ENCODE measurements at regions not wholly inside any gene's neighbourhood (a gene's known extent, or its start where the extent isn't known, plus 50 kb on each side); places are given as distances from the start of the nearest gene placed in this dataset.

DNA sequence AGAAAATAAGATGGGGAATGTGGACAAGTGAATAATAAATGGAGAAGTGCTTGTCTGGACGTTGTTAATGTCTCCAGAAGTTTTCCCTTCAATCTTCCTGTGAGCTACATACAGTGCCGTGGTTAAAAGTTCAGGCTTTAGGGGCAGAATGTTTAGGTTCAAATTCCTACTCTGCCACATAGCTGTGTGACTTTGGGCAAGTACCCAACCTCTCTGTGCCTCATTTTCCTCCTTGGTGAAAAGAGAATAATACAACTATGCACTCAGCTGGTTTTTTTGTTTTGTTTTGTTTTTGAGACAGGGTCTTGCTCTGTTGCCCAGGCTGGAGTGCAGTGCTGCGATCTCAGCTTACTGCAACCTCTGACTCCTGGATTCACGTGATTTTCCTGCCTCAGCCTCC is 143.5 kb downstream of the CHIC2 start:
- DNase-seq (ENCODE audit: low read depth), result no peak

- DNase-seq (ENCODE audit: low read depth), result no peak
Measured at GRCh38 chr4:53920116-53920515, 144.3 kb downstream of the CHIC2 start.

DNA sequence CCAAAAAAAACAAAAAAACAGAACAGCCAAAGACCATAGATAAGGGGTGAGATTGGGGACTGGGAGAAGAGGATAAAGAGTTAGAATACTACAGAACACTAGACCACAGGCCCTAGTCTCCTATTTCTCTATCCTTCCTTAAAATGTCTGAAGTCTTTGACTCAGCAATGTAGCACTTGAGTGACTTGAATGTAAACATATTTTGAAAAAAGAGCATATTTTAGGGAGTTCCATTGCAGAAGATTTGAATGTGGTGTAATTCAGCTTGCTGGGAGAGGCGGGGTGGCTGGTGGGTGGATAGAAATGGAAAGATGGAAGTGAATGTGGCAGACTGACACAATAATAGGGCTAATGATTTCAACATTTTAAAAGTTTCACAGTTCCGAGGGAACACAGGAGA is 144.9 kb downstream of the CHIC2 start:
- no peak for DNase-seq (ENCODE audit: low read depth)

- no peak for DNase-seq (ENCODE audit: low read depth)
Measured at GRCh38 chr4:53917729-53918128, 146.7 kb downstream of the CHIC2 start.

DNA sequence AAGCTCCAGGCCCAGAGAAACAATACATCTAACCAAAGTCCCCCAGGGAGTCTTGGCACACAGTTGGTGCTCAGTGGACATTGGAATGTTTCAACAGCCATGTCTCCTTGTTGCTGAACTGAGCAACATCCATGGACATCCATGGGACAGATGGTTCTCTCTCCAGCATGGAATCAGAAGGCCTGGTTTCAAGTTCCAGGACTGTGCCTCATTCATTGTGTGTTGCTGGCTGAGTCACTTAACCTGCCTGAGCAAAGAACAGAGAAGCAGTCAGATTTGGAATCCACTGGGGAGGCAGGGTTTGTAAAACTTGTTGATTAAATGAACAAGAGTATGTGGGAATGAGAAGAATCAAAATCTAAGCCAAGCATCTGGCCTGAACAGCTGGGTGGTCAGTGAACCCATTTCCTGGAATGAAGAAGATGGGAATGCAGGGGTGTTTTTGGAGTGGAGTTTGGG is 147.9 kb downstream of the CHIC2 start:
- peak; percentile 29 for DNase-seq (ENCODE audit: low read depth)

GRCh38 chr4:53914313-53915016 is 149.9 kb downstream of the CHIC2 start:
- peak; percentile 65 for DNase-seq (ENCODE audit: low read depth)

DNA sequence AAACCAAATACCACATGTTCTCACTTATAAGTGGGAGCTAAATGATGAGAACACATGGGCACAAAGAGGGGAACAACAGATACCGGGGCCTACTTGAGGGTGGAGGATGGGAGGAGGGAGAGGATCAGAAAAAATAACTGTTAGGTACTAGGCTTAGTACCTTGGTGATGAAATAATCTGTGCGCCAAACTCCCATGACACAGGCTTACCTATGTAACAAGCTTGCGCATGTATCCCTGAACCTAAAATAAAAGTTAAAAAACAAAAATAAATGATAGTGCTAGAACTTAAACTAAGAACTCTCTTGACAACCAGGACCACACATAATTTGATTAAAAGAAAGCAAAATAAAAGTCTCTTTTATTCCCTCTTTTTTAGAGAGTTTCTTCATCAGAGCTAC is 150.6 kb downstream of the CHIC2 start:
- DNase-seq (ENCODE audit: low read depth), result no peak

- DNase-seq (ENCODE audit: low read depth), result no peak
Measured at GRCh38 chr4:53912766-53913497, 151.5 kb downstream of the CHIC2 start.

DNA sequence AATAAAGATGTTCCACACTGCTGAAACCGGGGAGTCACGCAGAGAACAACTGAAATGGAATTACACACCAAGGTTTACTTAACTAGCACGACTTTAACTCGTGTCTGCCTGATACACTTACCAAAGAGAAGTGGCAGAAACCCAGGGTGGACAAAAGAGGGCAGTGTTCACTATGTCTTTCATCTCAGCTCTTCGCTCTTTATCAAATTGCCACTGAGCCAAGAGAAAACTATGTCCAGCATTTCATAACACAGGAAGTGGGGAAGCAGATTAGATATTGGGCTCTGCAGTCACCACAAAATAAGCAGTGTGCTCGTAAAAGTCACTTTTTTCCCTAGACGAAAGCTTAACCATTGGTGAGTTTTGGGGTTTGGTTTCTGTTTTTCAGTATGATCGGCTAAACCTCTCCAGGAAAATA is 155.7 kb downstream of the CHIC2 start:
- peak; percentile 84 for DNase-seq (ENCODE audit: low read depth)

GRCh38 chr4:53907772-53908171 is 156.6 kb downstream of the CHIC2 start:
- no peak for DNase-seq (ENCODE audit: low read depth)

DNA sequence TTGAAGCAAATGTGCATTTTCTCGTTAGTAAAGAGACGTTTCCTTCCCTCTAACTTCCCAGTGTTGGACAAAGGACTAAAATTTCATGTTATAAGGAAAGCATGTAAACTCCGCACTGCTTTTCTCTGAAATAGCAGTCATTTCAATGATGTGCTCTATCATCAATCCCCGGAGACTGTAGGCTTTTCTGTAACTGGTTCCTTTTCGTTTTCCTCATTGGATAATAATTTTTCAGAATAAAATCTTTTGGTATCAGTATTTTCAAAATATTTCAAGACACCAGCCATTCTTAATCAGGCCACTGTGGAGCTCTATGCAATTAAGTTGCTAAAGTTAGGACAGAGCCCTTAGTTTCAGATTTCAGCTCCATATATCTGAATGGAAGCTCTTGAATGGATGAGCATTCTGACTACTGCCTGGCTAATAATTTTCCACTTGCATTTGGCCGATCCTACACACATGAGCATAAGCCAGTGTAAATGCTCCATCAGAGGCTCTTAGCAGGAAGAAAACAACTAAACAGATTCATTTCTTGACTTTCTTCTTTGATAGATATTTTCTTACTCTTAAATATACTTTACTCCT is 157.7 kb downstream of the CHIC2 start:
- no peak for DNase-seq (ENCODE audit: low read depth)

- peak; percentile 45 for DNase-seq (ENCODE audit: low read depth)
Measured at GRCh38 chr4:53905941-53906377, 158.4 kb downstream of the CHIC2 start.

- DNase-seq (ENCODE audit: low read depth), result no peak
Measured at GRCh38 chr4:53905276-53905940, 159.0 kb downstream of the CHIC2 start.

DNA sequence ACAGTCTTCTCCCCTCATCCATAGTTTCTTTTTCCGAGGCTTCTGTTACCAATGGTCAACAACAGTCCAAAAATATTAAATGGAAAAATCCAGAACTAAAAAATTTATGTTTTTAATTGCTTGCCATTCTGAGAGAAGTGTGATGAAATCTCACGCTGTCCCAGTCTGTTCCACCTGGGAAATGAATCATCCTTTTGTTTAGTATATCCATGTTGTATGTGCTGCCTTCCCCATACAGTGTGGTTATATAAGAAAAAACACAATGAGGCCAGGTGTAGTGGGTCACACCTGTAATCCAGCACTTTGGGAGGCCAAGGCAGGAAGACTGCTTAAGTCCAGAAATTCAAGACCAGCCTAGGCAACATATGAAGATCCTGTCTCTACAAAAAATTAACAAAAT is 161.6 kb downstream of the CHIC2 start:
- no peak for DNase-seq (ENCODE audit: low read depth)

DNA sequence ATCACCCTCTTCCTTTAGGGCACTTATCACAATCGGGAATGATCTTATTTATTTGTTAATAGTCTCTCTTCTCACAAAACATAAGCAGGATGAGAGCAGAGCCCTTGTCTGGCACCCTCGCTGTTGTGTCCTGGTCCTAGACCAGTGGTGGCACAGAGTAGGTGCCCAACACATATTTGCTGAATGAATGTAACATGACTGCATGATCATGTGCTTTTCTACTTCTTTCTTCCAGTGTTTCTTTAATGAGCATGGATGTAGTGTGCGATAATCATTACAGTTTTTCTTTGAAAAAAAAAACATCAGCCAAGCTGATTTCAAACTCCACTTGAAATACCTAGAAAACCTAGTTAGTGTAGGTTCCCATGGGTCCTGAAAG is 164.1 kb downstream of the CHIC2 start:
- DNase-seq (ENCODE audit: low read depth), result no peak

DNA sequence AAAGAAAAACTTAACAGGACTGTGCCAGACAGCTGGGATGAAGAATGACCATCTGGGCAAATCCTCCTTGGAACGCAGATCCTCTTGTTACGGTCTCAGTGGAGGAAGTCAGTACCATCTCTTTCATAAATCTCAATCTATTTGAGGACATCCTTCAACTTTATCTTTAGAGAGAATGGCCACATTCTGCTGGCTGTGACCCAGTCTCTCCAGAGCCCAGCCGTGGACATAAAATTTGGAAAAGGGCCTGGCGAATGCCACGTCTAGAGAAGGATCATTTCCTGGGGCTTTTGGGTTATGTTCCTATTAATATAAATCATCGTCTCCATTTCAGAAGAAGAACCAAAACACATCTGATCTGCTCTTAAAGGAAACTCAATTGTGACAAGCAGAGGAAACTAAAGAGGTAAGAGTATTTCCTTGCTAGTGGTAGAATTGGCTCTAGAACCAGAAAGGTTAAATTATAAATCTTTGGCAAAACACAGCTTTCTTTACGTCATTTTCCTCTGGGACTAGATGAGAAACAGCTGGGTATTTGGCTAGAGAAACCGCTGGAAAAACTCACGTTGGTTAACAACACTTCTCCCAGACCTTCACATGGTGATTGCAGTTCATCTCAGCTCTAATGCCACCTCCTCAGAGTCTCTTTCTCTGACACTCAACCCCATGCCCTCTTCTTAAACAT is 164.7 kb downstream of the CHIC2 start:
- no peak for DNase-seq (ENCODE audit: low read depth)

DNA sequence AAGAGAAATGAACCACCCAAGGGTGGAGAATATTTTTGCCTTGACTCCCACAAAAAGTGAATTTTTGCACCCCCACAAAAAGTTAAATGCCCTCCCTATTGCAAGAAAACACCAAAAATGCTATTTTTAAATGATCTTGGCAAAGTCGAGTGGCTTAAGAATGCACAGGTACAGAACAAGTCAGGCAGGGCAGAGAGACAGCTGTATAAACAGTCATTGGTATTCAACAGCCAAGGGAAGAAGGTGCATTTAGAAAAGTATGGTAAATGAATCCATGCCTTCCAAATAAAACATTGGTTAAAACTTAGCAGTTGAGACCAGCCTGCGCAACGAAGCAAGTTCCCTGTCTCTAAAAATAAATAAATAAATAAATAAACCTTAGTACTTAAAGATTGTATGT is 169.3 kb downstream of the CHIC2 start:
- no peak for DNase-seq (ENCODE audit: low read depth)

GRCh38 chr4:53890461-53890860 is 173.9 kb downstream of the CHIC2 start:
- DNase-seq (ENCODE audit: low read depth), result no peak

DNA sequence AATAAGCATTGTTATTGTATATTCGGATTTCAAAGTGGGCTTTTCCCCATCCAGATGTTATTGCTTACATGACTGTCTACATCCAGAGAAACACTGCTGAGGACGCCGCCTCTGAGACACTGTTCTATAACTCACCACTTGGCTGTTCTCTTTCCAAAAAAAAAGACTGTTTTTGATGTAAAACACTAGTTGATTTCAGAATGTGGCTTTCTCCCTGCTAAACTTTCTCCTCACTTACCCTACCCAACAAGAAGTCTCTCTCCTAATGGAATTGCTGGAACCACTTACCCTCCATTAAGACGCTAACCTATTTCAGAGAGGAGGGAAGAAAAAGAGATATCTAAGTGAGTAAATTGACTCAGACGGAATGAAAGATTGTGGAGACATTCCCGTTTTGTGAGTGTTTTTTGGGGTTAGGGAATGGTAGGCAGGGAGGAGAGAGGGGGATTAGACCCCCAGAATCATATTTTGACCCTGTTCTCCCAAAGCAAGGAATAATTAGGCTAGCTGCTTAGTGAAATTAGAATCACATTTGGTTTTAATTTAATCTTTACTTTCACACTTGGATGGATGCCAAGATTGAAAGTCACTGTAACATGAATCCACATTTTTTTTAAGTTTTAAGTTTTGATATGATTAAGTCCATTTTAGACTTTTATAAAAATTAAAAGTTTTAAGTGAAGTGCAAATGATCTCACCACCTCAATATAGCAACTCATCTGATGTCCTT is 174.9 kb downstream of the CHIC2 start:
- DNase-seq (ENCODE audit: low read depth), result no peak

- no peak for DNase-seq (ENCODE audit: low read depth)
Measured at GRCh38 chr4:53886090-53886489, 178.3 kb downstream of the CHIC2 start.

GRCh38 chr4:53885668-53886067 is 178.7 kb downstream of the CHIC2 start:
- no peak for DNase-seq (ENCODE audit: low read depth)

All from renal cortical epithelial cell (primary cell).